Activated CD4-positive, alpha-beta T cell treated with anti-CD3 and anti-CD28 coated beads, Interleukin-2, amount 50 U/mL, for 24 hours (primary cell): ENCODE measurements at regions not wholly inside any gene's neighbourhood (a gene's known extent, or its start where the extent isn't known, plus 50 kb on each side); places are given as distances from the start of the nearest gene placed in this dataset.
"Not testable (repeated sequence)": the region's sequence is repeated elsewhere in the genome, so short reads cannot be mapped to it uniquely, and the experiment has no call there.

Experiments used
- DNase-seq, 2 donors: peaks; one replicate each; pipeline ENCODE4 v3.0.0-alpha.2; 2020; ENCODE audit warnings: low read depth in 1 of 2, low spot score in 1 of 2

DNA sequence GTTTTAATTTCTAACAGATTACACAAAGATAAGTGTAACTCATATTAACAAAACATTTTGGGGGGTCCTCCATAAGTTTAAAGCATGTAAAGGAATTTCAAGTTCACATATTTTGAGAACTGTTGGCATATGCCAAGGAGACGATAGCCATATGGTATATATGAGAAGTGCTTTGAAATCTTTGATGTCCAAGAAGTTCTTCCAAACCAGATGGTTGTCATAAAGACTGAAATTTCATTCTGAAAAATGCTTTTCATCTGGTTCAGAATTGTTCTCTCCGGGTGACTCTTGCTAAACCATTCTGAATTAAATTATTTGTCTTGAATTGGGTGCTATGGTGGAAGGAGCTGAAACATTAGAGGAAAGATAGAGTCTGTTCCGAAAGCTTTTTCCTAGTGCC, 513.0 kb upstream of the AKR1E2 start:
- no peak for DNase-seq

- DNase-seq: no peak
These were observed 513.8 kb upstream of the AKR1E2 start for GRCh38 chr10:4312051-4312835.

GRCh38 chr10:4310172-4310571, 515.8 kb upstream of the AKR1E2 start:
- DNase-seq: no peak

GRCh38 chr10:4307910-4308309, 518.1 kb upstream of the AKR1E2 start:
- DNase-seq: no peak

DNA sequence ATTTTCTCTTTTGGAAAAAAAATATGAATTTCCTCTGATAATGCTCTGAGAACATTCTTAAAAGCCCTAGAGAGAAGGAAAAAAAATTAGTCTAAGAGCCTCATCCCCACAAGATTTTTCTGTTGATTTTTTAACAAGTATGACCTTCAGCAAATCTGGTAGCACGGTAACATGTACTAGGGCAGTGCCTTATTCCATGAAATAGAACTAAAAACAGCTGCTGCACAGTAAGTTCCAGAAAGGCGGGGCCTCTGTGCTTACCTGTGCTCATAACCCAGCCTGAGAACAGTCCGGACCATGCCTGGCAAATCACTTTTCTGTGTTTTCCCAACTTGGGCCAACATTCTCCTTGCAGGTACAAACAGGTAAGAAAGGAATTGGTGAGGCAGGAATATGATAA, 519.1 kb upstream of the AKR1E2 start:
- no peak for DNase-seq

DNA sequence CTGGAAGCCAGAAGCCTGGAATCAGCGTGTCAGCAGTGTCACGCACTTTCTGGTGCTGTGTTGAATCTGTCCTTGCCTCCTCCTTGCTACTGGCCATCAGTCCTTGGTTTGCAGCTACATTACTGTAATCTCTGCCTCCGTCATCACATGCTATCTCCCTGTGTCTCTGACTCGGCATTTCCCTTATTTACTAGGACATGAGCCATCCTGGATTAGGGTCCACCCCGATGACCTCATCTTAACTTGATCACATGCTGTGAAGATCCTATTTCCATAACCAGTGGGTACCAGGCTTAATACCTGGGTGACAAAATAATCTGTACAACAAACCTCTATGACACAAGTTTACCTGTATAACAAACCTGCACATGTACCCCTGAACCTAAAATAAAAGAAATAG, 518.0 kb upstream of the KLF6 start:
- no peak for DNase-seq

DNA sequence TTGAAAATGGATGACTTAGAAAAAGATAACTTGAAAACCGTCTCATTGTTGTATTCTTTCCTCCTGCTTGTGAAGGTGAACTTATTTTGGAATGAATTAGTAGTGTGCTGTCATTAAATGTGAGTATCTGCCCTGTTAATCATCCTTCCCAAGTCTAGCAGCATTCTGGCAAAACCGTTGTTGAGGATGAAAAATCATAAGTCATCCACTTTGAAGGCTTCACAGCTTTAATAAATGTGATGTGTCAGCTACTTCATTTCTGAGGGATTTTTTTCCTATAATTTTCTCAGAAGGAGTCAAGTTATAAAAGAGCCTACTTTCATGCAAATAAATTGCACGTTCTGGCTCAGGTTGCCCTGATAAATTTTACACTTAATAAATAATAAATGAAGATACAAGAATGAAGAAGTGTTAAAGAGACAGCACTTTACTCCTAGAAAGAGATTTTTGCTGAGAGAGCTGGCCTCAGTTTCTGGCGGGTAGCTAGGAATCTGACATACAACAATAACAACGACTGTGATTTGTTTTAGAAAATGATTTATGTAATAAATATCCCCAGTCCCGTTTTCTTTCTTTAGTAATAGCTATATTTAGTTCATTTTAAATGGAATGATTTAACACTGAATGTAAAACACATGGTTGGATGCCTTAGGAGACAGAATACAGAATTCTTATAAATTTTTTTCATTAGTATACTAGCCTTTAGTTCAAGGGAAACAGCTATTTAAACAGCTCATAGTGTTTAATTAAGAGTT, 516.5 kb upstream of the KLF6 start:
- DNase-seq: no peak

- no peak for DNase-seq
These were observed 511.2 kb upstream of the KLF6 start for GRCh38 chr10:4296161-4296560.

DNA sequence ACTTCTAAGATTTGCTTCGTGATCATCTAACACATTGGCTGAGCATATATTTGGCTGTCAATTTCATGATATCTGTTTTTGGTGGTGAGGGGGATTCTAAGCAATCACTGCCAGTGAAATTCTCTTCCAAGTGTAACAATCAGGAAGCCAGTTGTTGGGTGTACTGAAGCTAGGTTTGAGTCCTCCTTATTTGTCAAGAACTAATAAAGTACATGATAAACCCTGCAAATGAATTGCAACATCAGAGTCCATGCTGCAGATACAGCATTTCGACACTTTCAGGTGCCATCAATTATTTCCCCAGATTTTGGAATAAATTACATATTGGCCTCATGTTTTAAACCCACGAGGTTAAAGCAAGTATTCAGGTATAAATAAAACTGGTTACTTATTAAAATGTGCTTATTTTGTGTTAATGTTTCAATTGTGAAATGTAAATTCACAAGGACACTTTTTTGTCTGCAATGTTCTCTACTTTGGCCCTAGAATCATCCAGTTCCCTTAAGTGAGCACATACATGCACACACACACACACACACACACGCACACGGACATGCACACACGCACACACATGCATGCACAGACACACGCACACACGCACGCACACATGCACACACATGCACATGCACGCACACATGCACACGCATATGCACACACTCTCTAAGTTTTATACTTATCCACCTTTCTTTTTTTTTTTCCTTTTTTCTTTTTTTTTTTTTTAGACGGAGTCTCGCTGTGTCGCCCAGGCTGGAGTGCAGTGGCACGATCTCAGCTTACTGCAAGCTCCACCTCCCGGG, 510.2 kb upstream of the KLF6 start:
- DNase-seq: no peak

DNA sequence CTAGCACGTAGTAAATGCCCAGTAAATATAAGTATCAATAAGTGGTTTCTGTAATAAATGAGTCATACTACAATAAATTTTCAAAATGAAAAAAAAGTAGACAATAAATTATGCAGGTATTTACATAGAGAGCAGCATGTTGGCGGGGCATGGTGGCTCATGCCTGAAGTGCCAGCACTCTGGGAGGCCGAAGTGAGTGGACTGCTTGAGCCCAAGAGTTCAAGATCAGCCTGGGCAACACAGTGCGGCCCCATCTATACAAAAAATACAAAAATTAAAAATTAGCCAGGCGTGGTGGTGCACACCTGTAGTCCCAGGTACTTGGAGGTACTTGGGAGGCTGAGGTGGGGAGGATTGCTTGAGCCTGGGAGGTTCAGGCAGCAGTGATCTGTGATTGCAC, 509.3 kb upstream of the KLF6 start:
- no peak for DNase-seq

DNA sequence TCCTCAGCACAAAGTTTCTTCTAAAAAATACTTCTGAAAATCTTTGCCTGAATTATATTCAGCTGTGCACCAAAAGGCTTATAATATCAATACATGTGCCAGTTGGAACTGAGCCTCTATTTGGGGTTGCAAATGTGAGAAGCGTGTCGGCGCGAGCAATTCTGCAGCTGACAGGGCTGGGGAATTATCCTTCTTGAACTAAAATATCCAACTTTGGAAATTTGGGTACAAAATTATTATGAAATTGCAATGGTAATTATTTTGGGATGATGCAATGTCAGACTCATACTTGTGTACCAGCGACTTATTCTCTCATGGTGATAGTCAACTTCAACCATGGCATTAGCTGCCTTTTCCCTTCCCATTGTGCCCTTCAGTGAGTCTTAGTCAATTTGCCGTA, 507.0 kb upstream of the KLF6 start:
- no peak for DNase-seq

DNA sequence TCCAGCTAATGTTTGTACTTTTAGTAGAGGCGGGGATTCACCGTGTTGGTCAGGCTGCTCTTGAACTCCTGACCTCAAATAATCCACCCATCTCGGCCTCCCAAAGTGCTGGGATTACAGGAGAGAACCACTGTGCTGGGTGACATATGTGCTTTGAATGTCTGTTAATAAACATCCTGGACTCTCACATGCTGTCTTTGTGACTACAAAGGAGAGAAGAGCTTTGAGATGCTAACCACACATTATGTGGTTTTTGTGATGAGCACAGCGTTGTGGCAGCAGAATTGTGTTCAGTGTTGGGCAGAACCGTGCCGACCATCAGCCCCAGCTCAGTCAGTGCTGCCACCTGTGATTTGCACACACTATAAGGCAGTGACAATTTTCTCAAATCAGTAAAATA, 500.1 kb upstream of the KLF6 start:
- DNase-seq: no peak

- DNase-seq: no peak
These were observed 499.0 kb upstream of the KLF6 start for GRCh38 chr10:4283846-4284610.

DNA sequence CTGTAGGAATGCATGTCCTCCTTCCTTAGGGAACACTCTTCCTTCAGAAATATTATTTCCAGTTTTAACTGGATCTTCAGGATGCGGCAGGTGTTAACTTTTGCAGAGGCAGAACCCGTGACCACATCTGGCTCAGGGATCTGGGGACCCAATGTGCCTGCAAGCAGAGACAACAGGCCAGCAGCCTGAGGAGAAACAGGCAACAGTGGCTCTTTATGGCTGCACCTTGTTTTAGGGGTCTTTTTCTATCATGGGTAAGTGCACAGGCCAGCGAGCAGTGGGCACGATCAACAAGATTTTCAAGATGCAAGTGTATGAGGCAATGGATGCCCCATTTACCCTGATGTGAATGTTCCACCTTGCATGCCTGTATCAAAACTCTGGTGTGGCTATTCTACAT, 497.5 kb upstream of the KLF6 start:
- DNase-seq: no peak

GRCh38 chr10:4281190-4281825, 496.3 kb upstream of the KLF6 start:
- DNase-seq: no peak

DNA sequence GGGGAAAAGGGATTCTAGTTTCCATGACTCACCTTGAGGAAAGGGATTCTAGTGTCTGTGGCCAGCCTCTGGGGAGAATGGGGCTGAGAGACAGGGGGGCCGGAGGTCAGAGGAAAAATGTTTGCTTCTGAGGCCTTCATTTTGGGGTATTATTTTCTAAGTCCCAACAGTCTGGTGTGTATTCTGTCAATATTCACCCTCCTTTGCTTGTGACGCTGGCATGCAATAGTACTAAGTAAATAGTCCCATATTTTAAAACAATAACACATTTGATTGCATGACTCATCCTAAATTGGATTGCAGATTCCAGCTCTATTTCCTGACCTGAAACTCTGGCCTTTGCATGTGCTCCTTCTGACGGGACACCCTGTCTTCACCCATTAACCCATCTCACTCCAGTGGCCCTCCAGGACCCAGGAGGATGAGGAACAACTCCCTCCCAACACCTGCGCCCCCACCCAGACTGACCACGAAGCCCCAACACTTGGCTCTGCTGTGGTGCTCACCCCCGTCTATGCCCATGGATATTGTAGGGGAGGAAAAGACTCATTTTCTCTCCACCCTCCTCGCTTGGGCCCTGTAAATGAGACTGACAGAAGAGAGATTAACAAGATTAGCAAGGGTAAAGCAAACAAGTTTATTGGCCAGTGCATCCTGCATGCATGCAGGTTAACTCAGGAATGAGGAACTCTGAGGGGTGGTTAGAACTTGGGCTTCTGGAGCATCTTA, 495.6 kb upstream of the KLF6 start:
- no peak for DNase-seq

DNA sequence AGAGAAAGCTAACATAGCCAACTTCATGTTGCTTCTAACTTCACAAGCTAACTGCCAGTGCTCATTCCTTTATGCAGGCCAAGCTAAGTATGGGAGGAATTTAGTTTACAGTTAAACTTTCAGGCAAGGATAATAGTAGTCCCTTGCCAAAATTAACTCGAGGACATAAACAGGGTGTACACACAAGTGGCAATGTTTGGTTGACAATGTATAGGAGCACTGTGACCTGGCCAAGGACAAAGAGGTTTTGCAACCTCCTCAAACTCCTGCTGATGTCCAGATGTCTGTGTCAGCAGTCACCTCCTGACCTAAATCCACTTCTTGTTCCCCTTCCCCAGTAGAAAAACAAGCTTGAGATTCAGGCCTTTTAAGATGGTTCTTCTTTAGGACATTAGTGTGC, 494.6 kb upstream of the KLF6 start:
- DNase-seq: no peak

DNA sequence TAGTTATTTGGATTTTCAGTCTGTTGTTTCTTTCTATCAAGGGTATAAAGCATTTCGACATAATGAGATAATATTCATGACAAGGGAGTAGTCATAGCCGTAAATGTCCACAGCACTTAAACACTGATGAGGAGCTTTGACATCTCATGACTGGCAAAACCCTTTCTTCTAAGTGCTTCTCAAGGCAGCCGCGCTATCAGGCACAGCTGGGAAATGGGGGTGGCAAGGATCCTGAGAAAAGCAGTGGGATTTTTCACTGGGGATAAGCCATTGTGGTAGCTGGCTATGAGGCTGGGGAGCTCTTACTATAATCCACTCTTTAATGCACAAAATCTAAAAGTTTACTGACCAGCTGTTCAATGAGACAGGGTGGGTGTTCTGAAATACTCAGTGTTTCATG, 493.2 kb upstream of the KLF6 start:
- no peak for DNase-seq

- DNase-seq: no peak
These were observed 491.1 kb upstream of the KLF6 start for GRCh38 chr10:4276151-4276550.

- not testable (repeated sequence) for DNase-seq
These were observed 489.7 kb upstream of the KLF6 start for GRCh38 chr10:4274671-4275070.
